ENCODE measurements at regions not wholly inside any gene's neighbourhood (a gene's known extent, or its start where the extent isn't known, plus 50 kb on each side); places are given as distances from the start of the nearest gene placed in this dataset.

- no peak for TF ChIP-seq CTCF (IDR thresholded peaks at IDR 0.05 in 4 of 5, conservative IDR thresholded peaks at IDR 0.05 in 1 of 5)
- TF ChIP-seq POLR2A (IDR thresholded peaks at IDR 0.05) = no peak
Measured at GRCh38 chr9:1207686-1208085, 157.5 kb downstream of the DMRT2 start.
